Fibroblast of lung (primary cell): ENCODE measurements at regions not wholly inside any gene's neighbourhood (a gene's known extent, or its start where the extent isn't known, plus 50 kb on each side); places are given as distances from the start of the nearest gene placed in this dataset.

Source experiments
- CTCF ChIP-seq, 2 donors: IDR thresholded peaks in 1 of 2; conservative IDR thresholded peaks in 1 of 2; 1 replicate in 1 of 2; 2 replicates in 1 of 2; pipeline ENCODE4 v1.5.1; 2011 to 2012; ENCODE audit warnings: low read length in 2 of 2, control low read depth in 1 of 2, inconsistent platforms in 1 of 2, low read depth in 1 of 2, mild to moderate bottlenecking in 1 of 2
- EZH2 ChIP-seq: IDR thresholded peaks from 2 replicates; pipeline ENCODE4 v1.5.1; 2012; ENCODE audit warnings: low read length, control low read depth, mild to moderate bottlenecking; ENCODE audit errors: missing control alignments

DNA sequence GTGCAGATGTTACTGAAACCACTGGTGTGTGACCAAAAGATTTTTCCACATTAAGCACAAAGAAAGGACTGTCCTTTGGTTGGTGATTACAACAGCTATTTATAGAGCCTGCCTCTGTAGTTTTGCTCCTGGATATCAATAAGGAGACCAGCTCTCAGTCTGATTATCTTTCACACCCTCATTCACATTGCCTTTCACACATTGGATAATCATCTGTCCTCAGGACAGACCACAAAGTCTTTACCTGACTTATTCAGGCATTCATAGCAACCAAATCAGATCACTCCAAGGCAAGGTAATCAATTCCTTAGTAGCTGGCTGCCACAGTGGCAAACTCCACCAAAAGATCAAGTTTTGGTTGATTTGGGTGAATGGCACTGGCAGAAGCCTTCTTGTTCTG lies 59.6 kb upstream of the CPSF6 start:
- TF ChIP-seq CTCF (conservative IDR thresholded peaks at IDR 0.05 in 1 of 2, IDR thresholded peaks at IDR 0.05 in 1 of 2; ENCODE audit: low read depth in 1 of 2, low read length in 2 of 2), result no peak
- TF ChIP-seq EZH2, result no peak
